ENCODE measurements at regions not wholly inside any gene's neighbourhood (a gene's known extent, or its start where the extent isn't known, plus 50 kb on each side); places are given as distances from the start of the nearest gene placed in this dataset.
"Not testable (repeated sequence)": the region's sequence is repeated elsewhere in the genome, so short reads cannot be mapped to it uniquely, and the experiment has no call there.

GRCh38 chr3:164375538-164375937, 702.8 kb downstream of the SI start:
- DNase-seq (ENCODE audit: low spot score) = no peak

- no peak for DNase-seq (ENCODE audit: low spot score)
These were observed 706.6 kb downstream of the SI start for GRCh38 chr3:164371681-164372080.

GRCh38 chr3:164370970-164371369, 707.3 kb downstream of the SI start:
- DNase-seq (ENCODE audit: low spot score) = no peak

- no peak for DNase-seq (ENCODE audit: low spot score)
These were observed 713.1 kb downstream of the SI start for GRCh38 chr3:164365242-164365641.

- no peak for DNase-seq (ENCODE audit: low spot score)
These were observed 714.2 kb downstream of the SI start for GRCh38 chr3:164364111-164364510.

- no peak for DNase-seq (ENCODE audit: low spot score)
These were observed 717.4 kb downstream of the SI start for GRCh38 chr3:164360738-164361406.

GRCh38 chr3:164360078-164360578, 718.2 kb downstream of the SI start:
- DNase-seq (ENCODE audit: low spot score) = no peak

GRCh38 chr3:164352991-164353390, 725.3 kb downstream of the SI start:
- DNase-seq (ENCODE audit: low spot score) = no peak

- peak; percentile 6 for DNase-seq (ENCODE audit: low spot score)
These were observed 727.2 kb downstream of the SI start for GRCh38 chr3:164351131-164351530.

- not testable (repeated sequence) for DNase-seq (ENCODE audit: low spot score)
These were observed 736.1 kb downstream of the SI start for GRCh38 chr3:164342206-164342605.

GRCh38 chr3:164341086-164341485, 737.2 kb downstream of the SI start:
- DNase-seq (ENCODE audit: low spot score) = no peak

GRCh38 chr3:164340273-164340672, 738.0 kb downstream of the SI start:
- DNase-seq (ENCODE audit: low spot score) = no peak

GRCh38 chr3:164332831-164333802, 745.2 kb downstream of the SI start:
- DNase-seq (ENCODE audit: low spot score) = peak; percentile 1

- no peak for DNase-seq (ENCODE audit: low spot score)
These were observed 751.6 kb downstream of the SI start for GRCh38 chr3:164326714-164327113.

- DNase-seq (ENCODE audit: low spot score) = no peak
These were observed 757.3 kb downstream of the SI start for GRCh38 chr3:164320962-164321361.

- no peak for DNase-seq (ENCODE audit: low spot score)
These were observed 772.3 kb downstream of the SI start for GRCh38 chr3:164306042-164306441.

- no peak for DNase-seq (ENCODE audit: low spot score)
These were observed 774.4 kb downstream of the SI start for GRCh38 chr3:164303894-164304293.

GRCh38 chr3:164302622-164303021, 775.7 kb downstream of the SI start:
- DNase-seq (ENCODE audit: low spot score) = no peak

- DNase-seq (ENCODE audit: low spot score) = not testable (repeated sequence)
These were observed 786.8 kb downstream of the SI start for GRCh38 chr3:164291486-164291885.

- no peak for DNase-seq (ENCODE audit: low spot score)
These were observed 799.7 kb downstream of the SI start for GRCh38 chr3:164278550-164278949.

- DNase-seq (ENCODE audit: low spot score) = no peak
These were observed 811.2 kb downstream of the SI start for GRCh38 chr3:164267053-164267452.

GRCh38 chr3:164250923-164251322, 827.4 kb downstream of the SI start:
- DNase-seq (ENCODE audit: low spot score) = no peak

GRCh38 chr3:164236851-164237250, 841.4 kb downstream of the SI start:
- DNase-seq (ENCODE audit: low spot score) = no peak

Measured in kidney tubule cell (primary cell).